GM21367 (cell line): ENCODE measurements at regions not wholly inside any gene's neighbourhood (a gene's known extent, or its start where the extent isn't known, plus 50 kb on each side); places are given as distances from the start of the nearest gene placed in this dataset.
"Not testable (repeated sequence)": the region's sequence is repeated elsewhere in the genome, so short reads cannot be mapped to it uniquely, and the experiment has no call there.

Experiments
- ATAC-seq: cut with Tn5 transposase; IDR thresholded peaks from one replicate; pipeline ENCODE4 v1.9.1; 2021; ENCODE audit not compliant: unreplicated experiment

DNA sequence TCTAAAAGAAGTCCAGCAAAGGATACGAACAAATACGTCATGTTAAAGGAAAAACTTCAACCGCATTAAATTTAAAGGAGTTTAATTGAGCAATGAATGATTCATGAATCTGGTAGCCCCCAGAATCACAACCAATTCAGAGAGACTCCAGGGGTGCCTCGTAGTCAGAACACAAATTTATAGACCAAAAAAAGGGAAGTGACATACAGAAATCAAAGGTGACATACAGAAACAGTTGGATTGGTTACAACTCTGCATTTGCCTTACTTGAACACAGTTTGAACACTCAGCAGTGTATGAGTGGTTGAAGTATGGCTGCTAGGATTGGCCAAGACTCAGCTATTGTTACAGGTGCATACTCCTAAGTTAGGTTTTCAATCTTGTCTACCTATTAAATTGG lies 59.5 kb upstream of the SERP2 start:
- not testable (repeated sequence) for ATAC-seq

DNA sequence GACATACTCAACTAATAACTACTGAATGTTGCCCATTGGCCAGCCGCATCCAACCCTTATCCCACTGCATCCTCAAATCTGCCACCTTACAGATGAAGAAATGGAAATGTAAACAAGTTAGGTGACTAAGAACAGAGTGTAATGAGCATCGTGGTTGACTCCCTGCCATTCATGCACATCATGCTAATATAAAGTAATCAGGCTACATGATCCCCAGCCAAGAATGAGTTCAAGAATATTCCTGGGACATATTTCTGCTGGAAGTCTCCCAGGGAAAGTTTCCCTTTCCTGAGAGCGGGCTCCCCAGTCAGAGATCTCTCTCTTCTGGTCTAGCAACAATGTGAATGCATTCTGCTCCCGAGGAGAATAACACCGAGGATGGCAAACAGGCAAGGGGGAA lies 55.9 kb upstream of the SERP2 start:
- ATAC-seq: no peak

DNA sequence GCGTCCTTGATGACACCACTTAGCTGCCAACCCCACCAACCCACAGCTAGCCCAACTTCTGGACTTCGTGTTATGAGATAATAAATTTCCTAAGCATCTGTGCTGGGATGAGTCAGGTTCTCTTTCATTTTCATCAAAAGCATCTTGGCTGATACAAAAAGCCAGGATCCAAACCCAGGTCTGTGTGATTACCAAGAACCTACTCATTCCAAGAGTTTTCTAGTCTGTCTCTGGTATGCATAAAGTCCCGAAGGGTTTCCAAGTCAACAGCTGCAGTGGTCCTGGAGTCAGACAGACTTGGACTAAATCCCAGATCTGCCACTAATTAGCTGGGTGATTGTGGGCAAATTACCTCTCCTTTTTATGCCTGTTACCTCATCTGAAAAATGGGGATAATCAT lies 55.5 kb upstream of the SERP2 start:
- ATAC-seq: no peak

- ATAC-seq: no peak
Measured at GRCh38 chr13:44320611-44321010, 53.0 kb upstream of the SERP2 start.

- no peak for ATAC-seq
Measured at GRCh38 chr13:44321961-44322360, 51.7 kb upstream of the SERP2 start.

DNA sequence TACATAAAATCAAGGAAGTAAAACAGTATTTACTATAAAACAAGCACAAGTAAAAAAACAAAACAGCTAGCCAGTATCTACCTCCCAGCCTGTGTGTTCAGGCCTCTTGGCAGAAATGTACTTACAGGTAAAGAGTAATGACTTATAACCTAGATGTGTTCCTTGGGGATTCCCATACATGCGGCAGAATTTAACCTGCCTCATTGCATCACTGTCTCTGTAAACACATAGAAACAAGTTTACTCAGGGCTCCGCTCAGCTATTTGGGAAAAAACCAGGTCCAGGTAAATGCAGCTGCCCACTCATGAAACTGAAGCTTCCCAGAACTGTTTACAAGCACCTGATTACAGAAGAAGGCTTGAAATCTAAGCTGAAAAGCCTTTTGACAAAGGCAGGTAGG lies 50.7 kb upstream of the SERP2 start:
- ATAC-seq: no peak

DNA sequence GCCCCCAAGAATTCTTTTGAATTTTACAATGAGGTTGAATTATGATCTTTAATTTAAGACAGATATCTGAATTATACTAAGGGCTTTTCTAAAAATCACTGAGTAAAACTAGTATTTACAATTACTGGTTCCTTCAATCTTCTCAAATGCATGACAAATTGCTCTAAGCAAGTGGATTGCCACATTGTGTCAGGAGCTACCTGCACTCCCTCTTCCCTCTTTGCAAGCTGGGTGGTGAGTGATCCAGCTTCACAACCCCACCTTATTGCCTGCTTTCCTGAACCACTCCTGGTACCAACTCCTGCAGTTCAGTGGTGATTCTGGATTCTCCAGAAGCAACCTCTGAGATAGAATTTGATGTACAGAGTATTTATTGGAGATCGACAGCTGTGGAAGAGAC lies 49.9 kb upstream of the SERP2 start:
- ATAC-seq: no peak
